Ramos (cell line): ENCODE measurements at regions not wholly inside any gene's neighbourhood (a gene's known extent, or its start where the extent isn't known, plus 50 kb on each side); places are given as distances from the start of the nearest gene placed in this dataset.

ENCODE experiments used
- in situ Hi-C: fragments of 300-500 bp; cut with MboI; formaldehyde crosslinking; loops from one replicate; pipeline ENCODE4 v1.14.3; 2022; ENCODE audit warnings: low sequenced_read_pairs; ENCODE audit not compliant: unreplicated experiment

DNA sequence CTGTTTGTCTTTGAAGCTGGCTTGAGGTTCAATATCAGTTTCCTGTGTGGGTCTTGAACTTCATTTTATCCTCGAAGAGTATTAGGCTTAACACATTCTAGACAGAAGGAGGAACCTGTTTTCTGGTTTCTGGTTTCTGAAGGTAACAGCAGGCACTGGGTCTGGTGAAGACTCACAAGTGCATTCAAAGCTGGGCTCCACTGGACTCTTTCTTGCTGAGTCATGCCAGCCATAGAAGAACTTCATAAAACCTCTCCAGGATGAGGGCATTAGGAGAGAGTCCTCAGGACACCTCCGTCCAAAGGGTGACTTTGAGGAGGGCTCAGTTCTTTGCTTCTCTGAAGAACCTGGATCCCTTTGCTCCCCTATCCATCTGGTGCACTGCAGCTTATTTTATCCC, 668.6 kb upstream of the SLC10A2 start:
- in situ Hi-C loops, result no loop called here

DNA sequence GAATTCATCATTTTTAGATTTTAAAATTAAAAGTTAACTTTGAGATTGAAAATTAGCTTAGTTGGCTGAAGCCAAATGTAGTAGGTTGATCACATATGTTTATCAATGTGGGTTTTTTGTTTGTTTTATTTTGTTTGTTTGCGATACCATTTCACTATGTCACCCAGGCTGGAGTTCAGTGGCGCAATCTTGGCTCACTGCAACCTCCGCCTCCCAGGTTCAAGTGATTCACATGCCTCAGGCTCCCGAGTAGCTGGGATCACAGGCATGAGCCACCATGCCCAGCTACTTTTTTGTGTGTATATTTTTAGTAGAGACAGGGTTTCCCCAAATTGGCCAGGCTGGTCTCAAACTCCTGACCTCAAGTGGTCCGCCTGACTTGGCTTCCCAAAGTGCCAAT, 665.7 kb upstream of the SLC10A2 start:
- in situ Hi-C loops, result no loop called here

DNA sequence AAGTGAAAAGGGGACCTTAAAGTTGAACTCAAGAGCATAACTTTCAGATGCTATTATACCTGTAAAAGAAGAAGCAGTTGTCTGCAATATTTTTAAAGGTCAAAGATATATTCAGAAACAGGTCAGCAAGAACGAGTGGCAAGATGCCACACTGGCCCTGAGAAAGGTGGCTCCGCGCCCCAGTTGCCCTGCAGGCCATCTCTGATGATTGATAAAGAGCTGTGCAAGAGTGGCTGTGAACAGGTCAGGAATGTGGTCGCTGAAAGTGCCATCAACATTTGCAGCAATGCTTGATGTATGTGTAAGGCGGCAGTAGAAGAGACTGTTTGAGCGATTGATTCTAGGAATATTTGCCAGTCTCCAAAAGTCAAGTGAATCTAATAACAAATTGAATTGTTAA, 664.2 kb upstream of the SLC10A2 start:
- in situ Hi-C loops, result no loop called here

DNA sequence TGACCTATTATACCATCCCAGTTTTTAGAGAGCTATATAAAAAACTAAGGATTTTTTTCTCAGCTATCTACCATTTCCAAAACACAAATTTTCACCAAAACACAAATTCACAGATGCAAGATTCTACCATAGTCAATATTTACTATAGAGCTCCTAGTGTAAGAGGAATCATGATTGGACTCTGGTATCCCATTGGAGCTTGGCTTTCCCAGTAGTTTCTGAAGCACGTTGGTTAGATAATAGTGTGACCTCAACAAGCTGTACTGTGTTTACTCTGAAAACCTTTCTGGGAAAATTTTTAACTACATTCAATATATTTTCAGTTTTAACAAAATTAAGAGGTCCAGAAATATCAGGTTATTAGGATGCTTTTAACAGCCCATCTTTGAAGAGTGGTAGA, 660.6 kb upstream of the SLC10A2 start:
- in situ Hi-C loops, result no loop called here

DNA sequence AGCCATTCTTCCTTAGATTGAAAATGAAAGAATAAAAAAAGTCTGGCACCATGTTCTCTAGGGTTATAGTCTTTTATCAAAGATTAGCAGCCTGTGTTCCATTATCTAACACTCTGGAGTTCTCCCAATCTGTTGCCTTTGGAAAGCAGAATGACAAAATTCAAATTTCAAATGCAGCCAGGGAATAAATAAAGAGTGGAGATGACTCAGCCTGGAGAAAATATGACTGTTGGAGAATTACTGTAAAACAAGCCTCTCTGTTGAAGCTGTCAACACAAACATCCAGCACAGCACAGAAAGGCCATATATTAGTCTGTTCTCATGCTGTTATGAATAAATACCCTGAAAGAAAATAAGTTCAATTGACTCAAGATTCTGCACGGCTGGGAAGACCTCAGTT, 650.5 kb upstream of the SLC10A2 start:
- in situ Hi-C loops, result no loop called here

DNA sequence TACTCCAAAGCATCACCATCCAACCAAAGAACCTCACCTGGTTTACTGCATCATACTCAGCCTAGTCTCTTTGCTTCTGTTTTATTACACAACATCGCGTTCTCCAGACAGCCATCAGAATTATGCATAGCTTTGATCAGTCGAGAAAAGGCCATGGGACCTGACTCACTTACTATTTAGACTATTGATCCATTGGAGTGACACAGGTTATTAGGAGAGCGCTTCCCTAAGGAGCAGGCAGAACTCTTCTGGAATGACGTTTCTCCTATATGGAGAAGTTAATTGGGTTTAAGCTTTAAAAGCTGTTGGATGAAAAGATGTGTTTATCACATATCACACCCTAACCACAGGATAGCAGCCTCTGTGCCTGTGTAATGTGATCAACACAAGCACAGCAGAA, 649.1 kb upstream of the SLC10A2 start:
- in situ Hi-C loops, result no loop called here

DNA sequence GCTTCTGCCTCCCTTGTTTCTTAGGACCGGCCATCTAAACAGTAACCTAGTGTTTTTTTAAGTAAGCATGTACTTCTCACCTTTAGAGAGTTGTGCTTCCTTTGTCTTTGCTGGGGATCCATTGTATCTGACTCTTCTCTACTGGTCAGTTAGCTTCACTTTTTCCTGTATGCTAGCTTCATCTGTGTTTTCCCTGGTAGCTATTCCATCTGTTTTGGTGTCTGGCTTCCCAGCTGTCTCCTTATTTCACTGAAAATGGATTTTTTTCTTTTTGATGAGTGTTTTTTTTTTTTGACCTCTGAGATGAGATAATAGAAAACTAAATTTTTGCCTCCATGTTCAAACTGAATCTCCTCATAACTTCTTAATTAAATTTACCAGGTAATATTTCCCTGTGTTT, 637.0 kb upstream of the SLC10A2 start:
- in situ Hi-C loops, result no loop called here

DNA sequence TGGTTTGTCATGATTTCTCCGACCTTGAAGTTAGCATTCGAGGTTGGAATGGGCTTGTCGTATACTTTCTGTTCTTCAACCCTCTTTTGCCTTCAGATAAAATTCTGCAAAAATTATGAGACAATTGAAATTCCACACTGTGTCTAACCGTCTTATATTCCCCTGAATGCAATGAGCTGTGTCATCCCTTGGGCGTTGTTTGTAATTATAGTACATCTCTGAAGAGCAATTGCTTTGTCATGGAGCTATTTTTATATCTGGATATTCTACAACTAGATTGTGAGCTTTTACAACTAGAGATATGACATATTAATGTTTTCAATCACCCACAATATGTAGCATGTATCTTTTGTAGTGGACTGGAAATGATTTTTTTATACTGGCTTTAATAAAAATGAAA, 631.8 kb upstream of the SLC10A2 start:
- in situ Hi-C loops, result no loop called here

DNA sequence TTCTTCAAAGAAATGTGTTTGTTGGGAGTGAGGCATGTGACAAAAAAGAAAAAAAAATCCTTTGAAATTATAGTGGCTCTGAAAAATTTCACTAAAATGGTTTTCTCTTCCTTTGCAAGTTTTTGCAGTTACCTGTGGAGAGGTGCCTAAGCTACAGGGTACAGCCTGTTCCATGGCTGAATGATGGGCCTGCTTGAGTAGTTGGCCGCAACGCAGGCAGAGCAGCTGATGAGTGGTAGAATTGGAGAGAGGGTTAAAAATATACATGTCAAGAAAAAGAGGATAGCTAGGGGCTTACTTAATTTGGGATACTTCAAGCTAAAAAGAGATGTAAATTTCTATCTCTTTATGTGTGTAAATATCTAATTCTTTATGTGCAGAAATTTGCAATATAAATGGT, 629.1 kb upstream of the SLC10A2 start:
- in situ Hi-C loops, result no loop called here

DNA sequence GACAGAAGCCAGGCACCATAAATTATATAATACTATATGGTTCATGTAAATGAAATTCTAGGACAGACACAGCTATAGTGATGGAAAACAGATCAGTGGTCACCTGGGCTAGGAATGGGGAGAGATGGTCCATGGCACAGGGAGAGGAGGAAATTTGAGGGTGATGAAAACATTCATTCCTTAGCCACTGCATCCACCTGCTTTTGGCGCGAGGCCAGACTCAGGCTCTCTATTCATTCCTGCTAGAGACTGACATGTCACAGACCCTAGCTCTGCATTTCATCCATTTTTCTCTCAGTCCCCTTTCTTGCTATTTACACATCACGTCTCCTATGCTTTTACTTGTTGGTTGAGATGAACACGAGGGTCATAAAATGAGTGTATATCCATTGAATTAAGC, 628.3 kb upstream of the SLC10A2 start:
- in situ Hi-C loops, result no loop called here

DNA sequence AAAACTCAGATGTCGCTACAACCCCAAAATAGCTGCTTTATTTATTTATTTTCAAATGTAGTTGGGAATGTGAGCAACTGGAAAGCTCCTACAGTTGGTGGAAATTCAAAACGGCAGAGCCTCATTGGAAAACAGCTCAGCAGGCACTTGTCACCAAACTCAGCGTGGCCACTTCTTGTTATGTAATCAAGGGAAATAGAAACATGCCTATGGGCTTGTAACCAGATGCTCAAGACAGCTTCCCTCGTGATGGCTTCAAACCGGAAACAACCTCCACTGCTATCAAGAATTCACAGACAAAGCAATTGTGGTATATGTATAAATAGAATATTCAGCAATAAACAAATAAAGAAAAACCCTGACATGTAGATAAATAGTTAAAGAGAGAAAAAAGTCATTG, 627.8 kb upstream of the SLC10A2 start:
- in situ Hi-C loops, result no loop called here

DNA sequence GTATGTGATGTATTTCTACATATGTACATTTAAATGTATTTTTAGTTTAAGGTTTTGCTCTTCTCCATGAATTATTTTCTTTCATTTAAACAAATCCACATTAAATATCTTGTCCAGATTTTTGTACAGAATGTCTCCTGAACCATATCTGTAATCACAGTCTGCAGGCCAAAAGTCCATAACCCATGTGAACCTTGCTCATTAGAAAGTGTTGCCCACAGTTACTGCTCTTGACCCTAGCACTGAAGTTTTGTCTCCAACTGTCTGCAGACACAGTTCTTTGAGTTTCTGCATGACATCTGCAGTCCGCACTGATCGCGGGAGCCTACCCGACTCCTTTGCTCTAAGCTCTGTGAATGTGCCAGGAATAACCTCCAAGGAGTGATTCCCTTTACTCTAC, 626.2 kb upstream of the SLC10A2 start:
- in situ Hi-C loops, result no loop called here

DNA sequence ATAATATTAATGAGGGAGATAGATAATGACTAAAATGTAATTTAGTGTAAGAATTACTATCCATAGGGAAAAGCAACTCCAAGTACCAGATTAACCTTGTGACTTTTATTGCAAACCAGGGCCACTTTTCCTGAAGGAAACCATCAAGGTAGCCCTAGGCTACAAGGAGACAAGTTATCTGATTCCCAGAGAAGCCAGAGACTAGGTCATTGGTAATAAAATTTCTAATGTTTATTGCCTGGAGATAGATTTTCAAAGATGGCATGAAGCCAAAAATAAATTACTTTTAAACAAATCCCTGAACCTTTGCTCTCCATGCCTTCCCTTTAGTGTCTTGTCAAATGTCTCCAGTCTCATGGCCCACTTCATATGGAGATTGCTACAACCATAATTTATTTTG, 610.1 kb upstream of the SLC10A2 start:
- in situ Hi-C loops, result no loop called here

DNA sequence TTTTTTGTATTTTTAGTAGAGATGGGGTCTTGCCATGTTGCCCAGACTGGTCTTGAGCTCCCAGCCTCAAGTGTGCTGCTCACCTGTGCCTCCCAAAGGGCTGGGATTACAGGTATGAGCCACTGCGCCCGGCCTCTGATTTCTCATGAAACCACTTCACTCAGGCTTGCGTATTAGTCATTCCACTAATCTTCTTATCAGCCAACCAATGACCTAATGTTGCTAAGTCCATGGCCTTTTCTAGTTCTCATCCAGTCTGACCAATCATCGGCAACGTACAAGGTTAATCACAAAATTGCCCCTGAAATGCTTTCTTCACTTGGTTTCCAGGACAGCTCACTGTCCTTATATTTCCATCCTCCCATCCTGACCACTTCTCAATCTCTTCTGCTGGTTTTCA, 605.3 kb upstream of the SLC10A2 start:
- in situ Hi-C loops, result no loop called here

DNA sequence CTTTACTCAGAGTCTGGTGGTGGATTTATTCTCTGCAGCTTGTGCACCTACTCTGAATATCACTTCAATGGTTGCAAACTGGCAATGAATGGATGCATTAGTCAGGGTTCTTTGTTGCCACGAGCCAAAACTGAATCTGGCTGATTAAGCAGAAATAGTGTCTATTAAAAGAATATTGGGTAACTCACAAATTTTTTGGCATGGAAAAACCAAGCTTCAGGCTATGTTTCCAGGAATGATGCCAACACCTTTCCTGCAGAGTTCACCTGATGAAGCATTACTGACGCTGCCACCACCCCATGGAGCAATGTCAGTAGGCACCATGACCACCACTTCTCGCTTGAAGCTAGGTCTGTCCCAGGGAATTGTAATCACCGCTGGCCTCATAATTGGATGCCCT, 597.8 kb upstream of the SLC10A2 start:
- in situ Hi-C loops, result no loop called here

DNA sequence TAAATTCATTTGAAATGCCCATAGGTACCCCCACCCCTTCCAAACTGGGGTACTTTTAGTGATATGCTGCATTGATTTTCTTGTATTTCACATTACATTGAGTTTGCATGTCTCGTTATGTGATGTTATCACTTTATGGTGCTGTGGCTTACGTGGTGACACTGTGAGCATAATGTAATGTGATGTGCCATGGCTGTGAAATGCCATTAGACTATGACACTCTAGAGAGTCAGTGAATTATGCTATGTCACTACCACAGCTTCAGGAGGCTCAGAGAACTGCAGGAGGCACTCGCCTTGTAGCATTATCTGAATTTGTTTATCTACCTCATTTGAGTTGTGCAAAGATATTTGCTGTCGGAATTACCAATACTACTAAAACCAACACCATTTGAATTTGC, 590.1 kb upstream of the SLC10A2 start:
- in situ Hi-C loops, result no loop called here

DNA sequence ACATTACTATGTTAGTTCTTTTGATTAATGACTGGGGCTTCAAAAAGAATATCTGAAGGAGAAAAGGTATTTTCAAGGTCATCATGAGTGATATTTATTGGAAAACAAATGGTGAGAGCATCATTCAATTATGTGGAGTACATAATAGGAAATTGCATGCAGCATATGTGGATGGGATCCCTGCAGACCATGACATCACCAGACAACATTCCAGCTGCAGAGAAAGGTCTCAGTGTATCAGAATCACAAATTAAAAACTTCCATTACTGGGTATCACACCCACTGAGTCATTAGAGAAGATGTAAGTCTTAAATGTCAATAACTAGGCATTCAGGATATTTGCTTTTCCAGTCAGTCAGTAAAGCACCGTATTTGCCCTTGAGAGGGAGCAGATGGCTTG, 574.4 kb upstream of the SLC10A2 start:
- in situ Hi-C loops, result no loop called here

DNA sequence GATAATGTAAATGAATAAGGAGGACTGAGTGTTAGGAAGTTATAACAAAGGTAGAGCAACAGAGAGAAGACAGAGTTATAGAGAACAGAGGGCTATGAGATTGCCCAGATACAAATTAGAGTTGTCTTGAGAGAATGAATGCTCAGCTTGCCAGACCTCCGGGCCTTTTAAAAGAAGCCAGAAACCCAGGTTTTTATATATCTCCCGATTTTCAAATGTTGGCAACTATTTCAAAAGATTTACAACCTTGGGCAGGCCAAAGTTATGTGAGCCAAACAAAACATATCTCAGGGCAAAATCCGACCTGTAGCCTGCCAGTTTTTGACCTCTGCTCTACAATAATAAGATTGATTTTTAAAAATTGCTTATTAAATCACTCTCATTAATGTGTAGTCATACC, 573.1 kb upstream of the SLC10A2 start:
- in situ Hi-C loops, result no loop called here

DNA sequence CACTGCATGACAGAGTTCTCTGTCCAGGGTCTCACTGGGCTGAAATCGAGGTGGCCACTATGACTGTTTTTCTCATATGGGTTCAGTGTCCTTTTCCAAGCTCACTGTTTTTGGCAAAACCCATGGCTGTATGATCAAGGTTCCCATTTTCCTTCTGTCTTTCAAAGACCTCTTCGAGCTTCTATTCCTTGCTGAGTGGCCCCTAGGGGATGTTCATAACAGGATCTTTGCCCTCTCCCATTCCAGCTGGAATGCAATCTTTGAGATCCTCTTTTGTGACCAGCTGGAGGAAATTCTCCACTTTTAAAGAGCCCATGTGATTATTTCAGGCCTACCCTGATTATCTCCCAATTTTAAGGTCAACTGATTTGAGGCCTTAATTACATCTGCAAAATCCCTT, 572.5 kb upstream of the SLC10A2 start:
- in situ Hi-C loops, result no loop called here

DNA sequence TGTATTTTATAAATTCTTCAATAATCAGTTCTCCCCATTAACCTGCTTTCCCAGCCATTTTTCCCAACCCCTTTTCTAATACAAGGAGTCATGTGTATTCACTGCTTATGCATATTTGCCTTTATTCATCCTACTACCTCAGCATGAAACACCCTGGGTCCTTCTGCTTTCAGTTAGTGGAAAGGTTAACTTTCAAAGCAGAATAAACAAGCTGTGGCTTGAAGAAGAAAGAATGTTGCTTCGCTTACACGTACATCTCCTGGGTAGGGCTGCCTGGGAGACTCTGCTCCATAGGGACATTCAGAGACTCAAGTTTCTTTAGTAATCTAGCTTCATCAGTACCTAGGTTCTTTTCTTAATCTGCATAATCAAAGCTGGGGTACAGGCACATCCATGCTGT, 567.8 kb upstream of the SLC10A2 start:
- in situ Hi-C loops, result no loop called here

DNA sequence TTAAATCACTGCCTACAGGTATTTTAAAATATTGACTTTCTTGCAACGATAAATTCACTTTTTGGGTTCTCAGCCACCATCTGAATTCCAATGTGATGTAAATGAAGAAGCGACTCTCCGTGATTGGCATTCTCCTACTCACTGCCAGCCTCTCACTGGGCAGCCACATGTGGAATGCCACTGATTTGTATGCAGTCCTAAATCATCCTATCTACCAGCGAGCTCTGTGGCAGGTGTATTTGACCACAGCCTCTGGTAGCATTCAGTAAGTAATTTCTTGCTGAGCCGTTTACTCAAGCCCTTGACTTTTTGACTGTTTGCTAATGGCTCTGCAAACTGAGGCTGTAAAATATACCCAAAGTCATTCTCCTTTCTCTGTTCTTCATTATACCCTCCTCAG, 559.0 kb upstream of the SLC10A2 start:
- in situ Hi-C loops, result no loop called here

DNA sequence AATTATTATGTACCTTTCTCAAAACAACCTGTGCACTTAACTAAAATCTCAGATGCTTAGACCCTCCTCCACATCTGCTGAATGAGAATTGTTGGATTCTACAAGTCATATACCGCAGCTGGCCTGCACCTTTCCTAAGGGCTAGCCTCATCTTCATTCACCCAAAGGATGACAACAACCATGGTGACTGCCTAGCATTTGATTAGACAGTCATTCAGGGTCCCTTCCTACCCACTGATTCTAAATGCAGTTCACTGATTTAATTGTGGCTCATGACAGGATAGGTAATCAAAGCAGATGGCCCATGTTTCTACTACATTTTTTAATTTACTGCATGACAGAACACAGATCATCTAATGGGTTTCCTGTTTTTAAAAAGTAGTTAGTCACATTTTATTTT, 551.9 kb upstream of the SLC10A2 start:
- in situ Hi-C loops, result no loop called here

DNA sequence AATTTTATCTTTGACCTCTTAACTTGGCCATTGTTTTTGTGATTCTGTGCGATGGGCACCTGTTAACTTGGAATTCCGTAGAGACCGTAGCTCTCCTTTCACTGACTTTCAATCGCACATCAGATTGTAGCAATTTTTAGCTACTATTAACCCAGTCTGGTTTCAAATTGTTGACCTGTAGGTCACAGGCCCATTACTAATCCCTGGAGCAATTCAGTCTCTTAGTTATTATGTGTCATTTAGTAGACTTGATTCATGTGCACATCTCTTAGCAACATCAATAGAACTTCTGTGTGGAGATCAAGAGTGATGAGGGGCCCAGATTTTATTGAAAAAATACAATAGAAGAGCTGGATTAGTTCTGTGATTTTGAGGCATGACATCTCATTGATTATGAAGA, 549.6 kb upstream of the SLC10A2 start:
- in situ Hi-C loops, result no loop called here
